HepG2 (cell line): ENCODE measurements at regions not wholly inside any gene's neighbourhood (a gene's known extent, or its start where the extent isn't known, plus 50 kb on each side); places are given as distances from the start of the nearest gene placed in this dataset.

Source experiments
- DMAP1 ChIP-seq: IDR thresholded peaks from 2 replicates; pipeline ENCODE4 v1.6.1; 2016
- HES4 ChIP-seq: sonication (generic); formaldehyde crosslinking; IDR thresholded peaks from 2 replicates; pipeline ENCODE4 v1.9.0; 2021; ENCODE audit warnings: mild to moderate bottlenecking, missing genetic modification reagents, borderline replicate concordance
- HNRNPLL ChIP-seq: fragments of 200-400 bp; formaldehyde crosslinking; IDR thresholded peaks from 2 replicates; pipeline ENCODE4 v1.6.1; 2017; ENCODE audit warnings: mild to moderate bottlenecking, low read depth, low read length; ENCODE audit not compliant: poor library complexity, severe bottlenecking
- MXD4 ChIP-seq: IDR thresholded peaks from 2 replicates; pipeline ENCODE4 v1.6.1; 2016; ENCODE audit warnings: mild to moderate bottlenecking, missing biosample characterization, missing genetic modification reagents
- RAD51 ChIP-seq: fragments of 450-650 bp; IDR thresholded peaks from 2 replicates; pipeline ENCODE4 v1.6.1; 2016; ENCODE audit warnings: borderline replicate concordance
- RXRB ChIP-seq: IDR thresholded peaks from 2 replicates; pipeline ENCODE4 v1.6.1; 2016; ENCODE audit warnings: borderline replicate concordance, missing genetic modification reagents, missing compliant biosample characterization
- SATB2 ChIP-seq: sonication (generic); formaldehyde crosslinking; IDR thresholded peaks from 2 replicates; pipeline ENCODE4 v1.5.0; 2020; ENCODE audit warnings: missing genetic modification reagents
- TCF7 ChIP-seq: sonication (generic); IDR thresholded peaks from 2 replicates; pipeline ENCODE4 v1.6.1; 2016; ENCODE audit warnings: antibody characterized with exemption, low read depth
- TF ChIP-seq, protein P1 (sequence below): sonication (generic); formaldehyde crosslinking; IDR thresholded peaks from 2 replicates; pipeline ENCODE4 v1.4.0; 2020; ENCODE audit warnings: missing genetic modification reagents, mild to moderate bottlenecking, borderline replicate concordance
- TF ChIP-seq, protein P2 (sequence below): sonication (generic); formaldehyde crosslinking; IDR thresholded peaks from 2 replicates; pipeline ENCODE4 v1.4.0; 2020; ENCODE audit warnings: missing genetic modification reagents, borderline replicate concordance
- TF ChIP-seq, protein P3 (sequence below): sonication (generic); formaldehyde crosslinking; IDR thresholded peaks from 2 replicates; pipeline ENCODE4 v1.4.0; 2020; ENCODE audit warnings: missing genetic modification reagents, low read depth, mild to moderate bottlenecking, borderline replicate concordance

GRCh38 chr11:96697466-96697865 is 307.7 kb downstream of the JRKL start:
- TF ChIP-seq TCF7 (no peak), DMAP1 (CRISPR knock-in tag) (no peak), SATB2 (CRISPR knock-in tag) (no peak), HES4 (CRISPR knock-in tag) (no peak), RAD51 (no peak), HNRNPLL (no peak), MXD4 (no peak), RXRB (CRISPR knock-in tag) (no peak)
- TF ChIP-seq, protein P1, sequence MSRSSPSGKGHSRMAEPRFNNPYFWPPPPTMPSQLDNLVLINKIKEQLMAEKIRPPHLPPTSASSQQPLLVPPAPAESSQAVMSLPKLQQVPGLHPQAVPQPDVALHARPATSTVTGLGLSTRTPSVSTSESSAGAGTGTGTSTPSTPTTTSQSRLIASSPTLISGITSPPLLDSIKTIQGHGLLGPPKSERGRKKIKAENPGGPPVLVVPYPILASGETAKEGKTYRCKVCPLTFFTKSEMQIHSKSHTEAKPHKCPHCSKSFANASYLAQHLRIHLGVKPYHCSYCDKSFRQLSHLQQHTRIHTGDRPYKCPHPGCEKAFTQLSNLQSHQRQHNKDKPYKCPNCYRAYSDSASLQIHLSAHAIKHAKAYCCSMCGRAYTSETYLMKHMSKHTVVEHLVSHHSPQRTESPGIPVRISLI (CRISPR knock-in tag), result no peak
- TF ChIP-seq, protein P2, sequence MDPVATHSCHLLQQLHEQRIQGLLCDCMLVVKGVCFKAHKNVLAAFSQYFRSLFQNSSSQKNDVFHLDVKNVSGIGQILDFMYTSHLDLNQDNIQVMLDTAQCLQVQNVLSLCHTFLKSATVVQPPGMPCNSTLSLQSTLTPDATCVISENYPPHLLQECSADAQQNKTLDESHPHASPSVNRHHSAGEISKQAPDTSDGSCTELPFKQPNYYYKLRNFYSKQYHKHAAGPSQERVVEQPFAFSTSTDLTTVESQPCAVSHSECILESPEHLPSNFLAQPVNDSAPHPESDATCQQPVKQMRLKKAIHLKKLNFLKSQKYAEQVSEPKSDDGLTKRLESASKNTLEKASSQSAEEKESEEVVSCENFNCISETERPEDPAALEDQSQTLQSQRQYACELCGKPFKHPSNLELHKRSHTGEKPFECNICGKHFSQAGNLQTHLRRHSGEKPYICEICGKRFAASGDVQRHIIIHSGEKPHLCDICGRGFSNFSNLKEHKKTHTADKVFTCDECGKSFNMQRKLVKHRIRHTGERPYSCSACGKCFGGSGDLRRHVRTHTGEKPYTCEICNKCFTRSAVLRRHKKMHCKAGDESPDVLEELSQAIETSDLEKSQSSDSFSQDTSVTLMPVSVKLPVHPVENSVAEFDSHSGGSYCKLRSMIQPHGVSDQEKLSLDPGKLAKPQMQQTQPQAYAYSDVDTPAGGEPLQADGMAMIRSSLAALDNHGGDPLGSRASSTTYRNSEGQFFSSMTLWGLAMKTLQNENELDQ (CRISPR knock-in tag), result no peak
- TF ChIP-seq, protein P3, sequence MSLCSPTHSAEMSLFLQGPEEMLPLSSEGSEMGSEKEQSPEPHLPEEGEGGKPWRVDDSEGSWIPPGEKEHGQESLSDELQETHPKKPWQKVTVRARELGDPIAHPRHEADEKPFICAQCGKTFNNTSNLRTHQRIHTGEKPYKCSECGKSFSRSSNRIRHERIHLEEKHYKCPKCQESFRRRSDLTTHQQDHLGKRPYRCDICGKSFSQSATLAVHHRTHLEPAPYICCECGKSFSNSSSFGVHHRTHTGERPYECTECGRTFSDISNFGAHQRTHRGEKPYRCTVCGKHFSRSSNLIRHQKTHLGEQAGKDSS (CRISPR knock-in tag), result no peak
